Keratinocyte (primary cell): ENCODE measurements at regions not wholly inside any gene's neighbourhood (a gene's known extent, or its start where the extent isn't known, plus 50 kb on each side); places are given as distances from the start of the nearest gene placed in this dataset.

Experiments
- DNase-seq: peaks from one replicate; pipeline ENCODE4 v3.0.0-alpha.2; 2011; ENCODE audit warnings: low read depth, missing footprints, low spot score
- FAIRE-seq: peaks from 2 replicates; lab custom pipeline; 2011; peaks lifted over from hg19 to GRCh38; lab: Jason Lieb, UNC
- H2AFZ ChIP-seq: 2 replicates; pipeline ENCODE4 v1.6.0; 2012; ENCODE audit warnings: low read length, control low read depth, inconsistent platforms; ENCODE audit not compliant: control insufficient read depth
- H3K27ac ChIP-seq: 2 replicates; pipeline ENCODE4 v1.5.1; 2011; ENCODE audit warnings: low read length; ENCODE audit not compliant: control insufficient read depth, insufficient read depth
- H3K27me3 ChIP-seq: 3 replicates; pipeline ENCODE4 v1.6.0; 2011; ENCODE audit warnings: low read length; ENCODE audit not compliant: control insufficient read depth, insufficient read depth; ENCODE audit errors: extremely low read depth
- H3K36me3 ChIP-seq, 2 experiments: 2 replicates in 1 of 2; 3 replicates in 1 of 2; pipeline ENCODE4 v1.5.1; 2011; ENCODE audit warnings: low read length in 2 of 2, mild to moderate bottlenecking in 1 of 2; ENCODE audit not compliant: control insufficient read depth in 2 of 2, insufficient read depth in 2 of 2; ENCODE audit errors: extremely low read depth in 1 of 2
- H3K4me1 ChIP-seq: 3 replicates; pipeline ENCODE4 v1.5.1; 2011; ENCODE audit warnings: low read length; ENCODE audit not compliant: control insufficient read depth, insufficient read depth; ENCODE audit errors: extremely low read depth
- H3K4me2 ChIP-seq: 3 replicates; pipeline ENCODE4 v1.6.0; 2011; ENCODE audit warnings: low read depth, low read length; ENCODE audit not compliant: control insufficient read depth, insufficient read depth; ENCODE audit errors: extremely low read depth
- H3K4me3 ChIP-seq, 3 experiments: fragments of 200-600 bp in 1 of 3; sonication (generic) in 1 of 3; 2 replicates in 2 of 3; 3 replicates in 1 of 3; pipeline ENCODE4 v1.5.1; 2011 to 2016; ENCODE audit warnings: low read length in 3 of 3, mild to moderate bottlenecking in 3 of 3, control low read depth in 2 of 3, inconsistent platforms in 1 of 3, low read depth in 1 of 3, mixed read lengths in 1 of 3, mixed run types in 1 of 3, moderate library complexity in 1 of 3; ENCODE audit not compliant: control insufficient read depth in 2 of 3, insufficient read depth in 2 of 3; ENCODE audit errors: extremely low read depth in 1 of 3
- H3K79me2 ChIP-seq: 2 replicates; pipeline ENCODE4 v1.6.0; 2012; ENCODE audit warnings: low read length; ENCODE audit not compliant: control insufficient read depth, insufficient read depth
- H3K9ac ChIP-seq: 3 replicates; pipeline ENCODE4 v1.6.0; 2011; ENCODE audit warnings: low read length; ENCODE audit not compliant: control insufficient read depth, insufficient read depth; ENCODE audit errors: extremely low read depth
- H3K9me1 ChIP-seq: 3 replicates; pipeline ENCODE4 v1.6.0; 2011; ENCODE audit warnings: low read length; ENCODE audit not compliant: control insufficient read depth, insufficient read depth; ENCODE audit errors: extremely low read depth
- H3K9me3 ChIP-seq: 2 replicates; pipeline ENCODE4 v1.5.1; 2012; ENCODE audit warnings: low read depth, low read length; ENCODE audit not compliant: control insufficient read depth
- H4K20me1 ChIP-seq: 3 replicates; pipeline ENCODE4 v1.6.0; 2011; ENCODE audit warnings: low read length; ENCODE audit not compliant: control insufficient read depth, insufficient read depth; ENCODE audit errors: extremely low read depth
- CTCF ChIP-seq, 3 experiments: IDR thresholded peaks in 1 of 3; conservative IDR thresholded peaks in 1 of 3; optimal IDR thresholded peaks in 1 of 3; 2 replicates in 2 of 3; 3 replicates in 1 of 3; pipeline versions ENCODE3 to v1.5.1; 2011; ENCODE audit warnings: low read length in 3 of 3, mild to moderate bottlenecking in 3 of 3, moderate library complexity in 2 of 3, control low read depth in 1 of 3, inconsistent platforms in 1 of 3; ENCODE audit not compliant: insufficient read depth in 2 of 3; ENCODE audit errors: extremely low read depth in 1 of 3
- EZH2 ChIP-seq: IDR thresholded peaks from one replicate; pipeline ENCODE4 v1.6.1; 2012; ENCODE audit warnings: inconsistent platforms, mild to moderate bottlenecking, low read length, moderate library complexity
- dilution Hi-C: fragments of 300-500 bp; cut with MboI; formaldehyde crosslinking; loops from one replicate; pipeline ENCODE4 v1.7.0; 2020; ENCODE audit warnings: low sequenced_read_pairs; ENCODE audit not compliant: extremely low pct_ligation_motif_present

- no peak for DNase-seq
Observed at GRCh38 chr2:153101187-153101586, 377.4 kb downstream of the RPRM start.

DNA sequence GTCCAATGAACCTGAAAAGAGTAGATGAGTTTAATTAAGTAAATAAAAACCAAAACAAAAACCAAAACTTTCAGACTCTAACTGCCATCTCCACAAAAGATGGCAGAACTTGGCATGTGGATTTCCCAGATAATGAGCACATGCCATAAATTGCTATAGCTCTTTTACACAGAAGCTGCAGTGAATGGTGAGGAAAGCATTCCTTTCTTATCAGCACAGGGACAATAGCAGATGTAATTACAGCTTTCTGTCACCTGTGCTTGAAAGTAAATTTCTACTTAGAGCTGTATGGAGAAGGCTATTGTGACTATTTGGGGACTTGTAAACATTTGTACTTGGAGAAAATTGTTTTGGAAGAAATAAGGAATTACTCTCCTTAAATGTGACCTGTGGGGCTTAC lies 378.4 kb downstream of the RPRM start:
- H3K4me2 ChIP-seq = no peak overlapping the region
- H2AFZ ChIP-seq = no peak overlapping the region
- H4K20me1 ChIP-seq = no peaks in the 10 kb centered on the region
- no peaks in the 10 kb centered on the region for H3K9me1 ChIP-seq
- no peak overlapping the region for H3K27ac ChIP-seq
- TF ChIP-seq EZH2 (no peak), CTCF (optimal IDR thresholded peaks at IDR 0.05 in 1 of 3, IDR thresholded peaks at IDR 0.05 in 1 of 3, conservative IDR thresholded peaks at IDR 0.05 in 1 of 3; ENCODE audit: extremely low read depth in 1 of 3, insufficient read depth in 2 of 3, low read length in 3 of 3) (no peak)
- no peaks in the 10 kb centered on the region for H3K4me1 ChIP-seq
- dilution Hi-C loops = no loop called here
- DNase-seq (no peak), FAIRE-seq (no peak)
- no peaks in the 10 kb centered on the region for H3K27me3 ChIP-seq
- H3K79me2 ChIP-seq = no peaks in the 10 kb centered on the region
- no peak overlapping the region for H3K4me3 ChIP-seq
- no peaks in the 10 kb centered on the region for H3K36me3 ChIP-seq
- no peaks in the 10 kb centered on the region for H3K9me3 ChIP-seq
- no peak overlapping the region for H3K9ac ChIP-seq

More at GRCh38 chr2:153101187-153101586, 377.4 kb downstream of the RPRM start:
- Histone ChIP-seq H3K9ac (no peak overlapping the region), H3K9me1 (no peaks in the 10 kb centered on the region), H2AFZ (no peak overlapping the region), H3K4me1 (no peaks in the 10 kb centered on the region), H3K27ac (no peak overlapping the region), H4K20me1 (no peaks in the 10 kb centered on the region), H3K9me3 (no peaks in the 10 kb centered on the region), H3K4me3 (no peak overlapping the region), H3K27me3 (no peaks in the 10 kb centered on the region), H3K4me2 (no peak overlapping the region), H3K36me3 (no peaks in the 10 kb centered on the region), H3K79me2 (no peaks in the 10 kb centered on the region)
- no peak for TF ChIP-seq EZH2
- TF ChIP-seq CTCF (optimal IDR thresholded peaks at IDR 0.05 in 1 of 3, IDR thresholded peaks at IDR 0.05 in 1 of 3, conservative IDR thresholded peaks at IDR 0.05 in 1 of 3; ENCODE audit: extremely low read depth in 1 of 3, insufficient read depth in 2 of 3, low read length in 3 of 3) = no peak
- dilution Hi-C loops = no loop called here
- no peak for FAIRE-seq
